Thoracic aorta (tissue), 2 donors: ENCODE measurements at regions not wholly inside any gene's neighbourhood (a gene's known extent, or its start where the extent isn't known, plus 50 kb on each side); places are given as distances from the start of the nearest gene placed in this dataset.

Source experiments
- ATAC-seq: fragments of 150-250 bp; one replicate; pipeline ENCODE4 v1.8.0; 2017; ENCODE audit warnings: low read depth; ENCODE audit not compliant: insufficient number of reproducible peaks, low FRiP score
- DNase-seq: peaks from one replicate; pipeline ENCODE4 v3.0.0-alpha.2; 2020; ENCODE audit warnings: low spot score
- H3K27ac ChIP-seq, 2 donors: fragments of 200-600 bp; sonication (generic); 1 replicate in 1 of 2; 2 replicates in 1 of 2; pipeline ENCODE4 v1.5.1; 2016; ENCODE audit warnings: mild to moderate bottlenecking in 2 of 2, moderate library complexity in 2 of 2
- H3K27me3 ChIP-seq: fragments of 200-600 bp; sonication (generic); replicated peaks from 2 replicates; pipeline ENCODE4 v1.6.0; 2016; ENCODE audit warnings: mild to moderate bottlenecking; ENCODE audit not compliant: insufficient read depth
- H3K36me3 ChIP-seq: fragments of 200-600 bp; sonication (generic); one replicate; pipeline ENCODE4 v1.5.1; 2016
- H3K4me1 ChIP-seq, 2 donors: fragments of 200-600 bp; sonication (generic); 1 replicate in 1 of 2; 2 replicates in 1 of 2; pipeline versions ENCODE4 v1.5.1 to v1.6.0; 2016; ENCODE audit warnings: low read depth in 2 of 2, mild to moderate bottlenecking in 1 of 2; ENCODE audit not compliant: control insufficient read depth in 1 of 2
- H3K4me3 ChIP-seq: fragments of 200-600 bp; sonication (generic); 2 replicates; pipeline ENCODE4 v1.5.1; 2016; ENCODE audit warnings: mild to moderate bottlenecking
- H3K9me3 ChIP-seq: fragments of 200-600 bp; sonication (generic); 2 replicates; pipeline ENCODE4 v1.5.1; 2016
- TF ChIP-seq, protein P1 (sequence below): fragments of 200-600 bp; sonication (generic); IDR thresholded peaks from one replicate; pipeline ENCODE4 v1.5.1; 2019; ENCODE audit warnings: antibody characterized with exemption

DNA sequence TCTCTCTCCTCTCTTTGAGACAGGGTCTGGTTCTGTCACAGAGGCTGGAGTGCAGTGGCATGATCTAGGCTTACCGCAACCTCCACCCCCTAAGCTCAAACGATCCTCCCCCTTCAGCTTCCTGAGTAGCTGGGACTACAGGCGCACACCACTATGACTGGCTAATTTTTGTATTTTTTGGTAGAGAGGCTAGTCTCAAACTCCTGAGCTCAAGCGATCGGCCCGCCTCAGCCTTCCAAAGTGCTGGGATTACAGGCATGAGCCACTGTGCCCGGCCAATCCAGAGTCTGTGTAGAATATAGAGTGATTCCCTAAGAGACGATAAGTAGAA lies 65.8 kb upstream of the RPH3AL start:
- no peaks in the 10 kb centered on the region for H3K4me1 ChIP-seq
- no peak for ATAC-seq
- H3K9me3 ChIP-seq: no peaks in the 10 kb centered on the region
- no peaks in the 10 kb centered on the region for H3K27me3 ChIP-seq
- H3K4me3 ChIP-seq: no peak overlapping the region
- DNase-seq: no peak
- no peak overlapping the region for H3K27ac ChIP-seq
- no peaks in the 10 kb centered on the region for H3K36me3 ChIP-seq
- TF ChIP-seq, protein P1, sequence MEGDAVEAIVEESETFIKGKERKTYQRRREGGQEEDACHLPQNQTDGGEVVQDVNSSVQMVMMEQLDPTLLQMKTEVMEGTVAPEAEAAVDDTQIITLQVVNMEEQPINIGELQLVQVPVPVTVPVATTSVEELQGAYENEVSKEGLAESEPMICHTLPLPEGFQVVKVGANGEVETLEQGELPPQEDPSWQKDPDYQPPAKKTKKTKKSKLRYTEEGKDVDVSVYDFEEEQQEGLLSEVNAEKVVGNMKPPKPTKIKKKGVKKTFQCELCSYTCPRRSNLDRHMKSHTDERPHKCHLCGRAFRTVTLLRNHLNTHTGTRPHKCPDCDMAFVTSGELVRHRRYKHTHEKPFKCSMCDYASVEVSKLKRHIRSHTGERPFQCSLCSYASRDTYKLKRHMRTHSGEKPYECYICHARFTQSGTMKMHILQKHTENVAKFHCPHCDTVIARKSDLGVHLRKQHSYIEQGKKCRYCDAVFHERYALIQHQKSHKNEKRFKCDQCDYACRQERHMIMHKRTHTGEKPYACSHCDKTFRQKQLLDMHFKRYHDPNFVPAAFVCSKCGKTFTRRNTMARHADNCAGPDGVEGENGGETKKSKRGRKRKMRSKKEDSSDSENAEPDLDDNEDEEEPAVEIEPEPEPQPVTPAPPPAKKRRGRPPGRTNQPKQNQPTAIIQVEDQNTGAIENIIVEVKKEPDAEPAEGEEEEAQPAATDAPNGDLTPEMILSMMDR: no peak

DNA sequence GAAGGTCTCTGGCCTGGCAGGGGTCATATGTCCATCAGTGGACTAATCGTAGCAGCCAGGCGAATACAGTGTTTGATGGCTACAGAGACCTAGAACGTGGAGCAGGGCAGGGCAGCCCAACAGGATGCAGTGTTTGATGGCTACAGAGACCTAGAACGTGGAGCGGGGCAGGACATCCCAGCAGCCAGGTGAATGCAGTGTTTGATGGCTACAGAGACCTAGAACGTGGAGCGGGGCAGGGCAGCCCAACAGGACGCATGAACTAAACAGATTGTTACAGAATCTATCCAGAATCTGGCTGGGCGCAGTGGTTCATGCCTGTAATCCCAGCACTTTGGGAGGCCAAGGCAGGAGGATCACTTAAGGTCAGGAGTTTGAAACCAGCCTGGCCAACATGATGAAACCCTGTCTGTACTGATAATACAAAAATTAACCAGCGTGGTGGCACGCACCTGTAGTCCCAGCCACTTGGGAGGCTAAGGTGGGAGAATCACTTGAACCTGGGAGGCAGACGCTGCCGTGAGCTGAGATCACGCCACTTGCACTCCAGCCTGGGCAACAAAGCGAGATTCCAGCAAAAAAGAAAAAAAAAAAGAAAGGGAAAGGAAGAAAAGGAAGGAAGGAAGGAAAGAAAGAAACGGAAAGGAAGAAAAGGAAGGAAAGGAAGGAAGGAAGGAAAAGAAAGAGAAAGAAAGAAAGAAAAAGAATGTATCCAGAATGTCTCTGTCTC lies 65.2 kb upstream of the RPH3AL start:
- ATAC-seq: no peak
- Histone ChIP-seq H3K4me3 (no peak overlapping the region), H3K27me3 (no peaks in the 10 kb centered on the region), H3K27ac (no peak overlapping the region), H3K36me3 (no peaks in the 10 kb centered on the region), H3K9me3 (no peaks in the 10 kb centered on the region), H3K4me1 (no peaks in the 10 kb centered on the region)
- DNase-seq: no peak
- TF ChIP-seq, protein P1: no peak

DNA sequence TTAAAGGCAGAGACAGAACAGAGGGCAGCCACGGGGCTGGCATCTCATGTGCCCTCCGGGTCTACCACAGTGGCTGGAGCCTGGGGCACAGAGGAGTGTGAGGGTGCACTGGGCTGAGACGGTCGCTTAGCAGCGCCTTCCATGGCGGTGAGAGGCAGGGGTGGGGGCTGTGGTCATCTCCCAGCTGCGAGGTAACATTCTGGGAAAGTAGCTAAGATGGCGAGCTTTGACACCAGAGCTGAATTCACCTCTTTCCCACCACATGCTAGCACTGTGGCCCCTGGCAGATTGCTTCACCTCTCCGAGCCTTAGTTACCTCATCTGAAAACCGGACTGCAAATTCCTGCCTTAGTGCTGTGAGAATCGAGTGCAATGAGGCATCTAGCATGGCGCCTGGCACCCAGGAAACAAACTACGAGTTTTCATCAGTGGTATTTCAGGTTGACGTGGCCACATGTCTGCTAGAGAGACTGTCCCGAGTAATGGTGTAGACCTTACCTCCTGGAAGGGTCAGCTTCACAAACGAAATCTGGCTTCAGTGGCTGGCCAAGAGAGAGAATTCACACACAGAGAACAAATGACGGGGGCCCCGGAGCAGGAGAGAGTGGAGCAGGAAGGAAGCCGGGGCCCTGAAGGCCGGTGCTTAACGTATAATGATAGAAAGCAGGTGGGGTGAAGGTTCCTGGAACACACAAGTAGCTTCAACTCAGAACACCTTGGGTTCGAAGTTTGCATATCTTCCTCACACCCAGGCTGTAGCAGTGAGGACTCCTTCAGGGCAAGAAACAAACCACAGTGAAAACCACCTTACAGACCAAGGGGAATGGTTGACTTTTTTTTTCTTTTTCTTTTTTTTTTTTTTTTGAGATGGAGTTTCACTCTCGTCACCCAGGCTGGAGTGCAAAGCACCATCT lies 63.9 kb upstream of the RPH3AL start:
- TF ChIP-seq, protein P1: no peak
- Histone ChIP-seq H3K4me1 (peaks cover 3 to 6% of the 10 kb centered on the region in 2 donors), H3K9me3 (no peaks in the 10 kb centered on the region), H3K27me3 (no peaks in the 10 kb centered on the region), H3K36me3 (no peaks in the 10 kb centered on the region), H3K4me3 (no peak overlapping the region), H3K27ac (no peak overlapping the region)
- ATAC-seq (no peak), DNase-seq (no peak)

DNA sequence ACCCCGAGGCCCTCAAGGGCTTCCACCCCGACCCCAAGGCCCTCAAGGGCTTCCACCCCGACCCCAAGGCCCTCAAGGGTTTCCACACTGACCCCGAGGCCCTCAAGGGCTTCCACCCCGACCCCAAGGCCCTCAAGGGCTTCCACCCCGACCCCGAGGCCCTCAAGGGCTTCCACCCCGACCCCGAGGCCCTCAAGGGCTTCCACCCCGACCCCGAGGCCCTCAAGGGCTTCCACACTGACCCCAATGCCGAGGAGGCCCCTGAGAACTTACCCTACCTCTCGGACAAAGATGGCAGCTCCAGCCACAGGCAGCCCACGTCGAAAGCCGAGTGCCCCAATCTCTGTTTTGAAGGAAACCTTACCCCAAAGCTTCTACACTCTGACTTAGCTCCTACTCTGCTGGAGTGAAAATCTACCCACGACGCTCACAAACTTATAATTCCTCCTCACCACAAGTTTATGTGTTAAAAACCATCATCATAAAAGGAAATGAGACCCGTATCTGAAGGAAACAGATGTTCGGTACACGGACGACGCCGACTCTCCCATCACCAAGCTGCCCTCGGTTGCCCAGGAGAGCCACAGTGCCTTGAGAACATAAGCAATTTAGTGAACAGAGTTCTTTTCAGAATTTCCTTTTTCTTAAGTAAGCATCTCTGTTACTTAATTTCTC lies 61.2 kb upstream of the RPH3AL start:
- TF ChIP-seq, protein P1: no peak
- DNase-seq (no peak), ATAC-seq (no peak)

DNA sequence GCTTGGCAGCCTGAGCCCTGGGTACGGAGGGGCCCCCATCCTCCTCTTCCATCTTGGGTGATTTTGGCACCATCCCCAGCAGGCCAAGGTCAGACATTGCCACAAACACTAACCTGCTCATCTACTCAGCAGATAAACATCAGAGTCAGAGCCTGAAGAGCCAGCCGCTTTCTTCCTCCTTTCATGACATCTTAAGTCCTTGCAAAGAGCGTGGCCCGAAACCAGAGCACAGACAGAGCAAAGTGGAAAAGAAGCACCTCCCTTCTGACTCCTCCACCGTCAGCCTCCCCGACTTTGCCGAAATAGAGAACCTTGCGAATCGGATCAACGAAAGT lies 60.4 kb upstream of the RPH3AL start:
- Histone ChIP-seq H3K27me3 (no peaks in the 10 kb centered on the region), H3K36me3 (no peaks in the 10 kb centered on the region), H3K9me3 (no peaks in the 10 kb centered on the region), H3K27ac (no peak overlapping the region), H3K4me1 (peaks cover 3 to 15% of the 10 kb centered on the region in 2 donors), H3K4me3 (no peak overlapping the region)
- DNase-seq (no peak), ATAC-seq (no peak)
- TF ChIP-seq, protein P1: no peak

More for the DNA sequence above, 61.2 kb upstream of the RPH3AL start:
- H3K9me3 ChIP-seq: no peaks in the 10 kb centered on the region
- H3K4me1 ChIP-seq: peaks cover 3 to 15% of the 10 kb centered on the region in 2 donors
- H3K27ac ChIP-seq: no peak overlapping the region
- H3K27me3 ChIP-seq: no peaks in the 10 kb centered on the region
- H3K36me3 ChIP-seq: no peaks in the 10 kb centered on the region
- no peak overlapping the region for H3K4me3 ChIP-seq
